ENCODE measurements at regions not wholly inside any gene's neighbourhood (a gene's known extent, or its start where the extent isn't known, plus 50 kb on each side); places are given as distances from the start of the nearest gene placed in this dataset.

GRCh38 chr5:125254267-125254666, 507.8 kb upstream of the ZNF608 start:
- Histone ChIP-seq H3K9me3 (replicated peaks) (peaks cover 12% of the 10 kb centered on the region), H3K4me3 (no peak overlapping the region), H3K27ac (no peak overlapping the region), H3K27me3 (replicated peaks) (no peaks in the 10 kb centered on the region), H3K36me3 (no peaks in the 10 kb centered on the region), H3K4me1 (replicated peaks) (no peaks in the 10 kb centered on the region)
- no peak for DNase-seq (ENCODE audit: low read depth in 1 of 2, low spot score in 2 of 2)

DNA sequence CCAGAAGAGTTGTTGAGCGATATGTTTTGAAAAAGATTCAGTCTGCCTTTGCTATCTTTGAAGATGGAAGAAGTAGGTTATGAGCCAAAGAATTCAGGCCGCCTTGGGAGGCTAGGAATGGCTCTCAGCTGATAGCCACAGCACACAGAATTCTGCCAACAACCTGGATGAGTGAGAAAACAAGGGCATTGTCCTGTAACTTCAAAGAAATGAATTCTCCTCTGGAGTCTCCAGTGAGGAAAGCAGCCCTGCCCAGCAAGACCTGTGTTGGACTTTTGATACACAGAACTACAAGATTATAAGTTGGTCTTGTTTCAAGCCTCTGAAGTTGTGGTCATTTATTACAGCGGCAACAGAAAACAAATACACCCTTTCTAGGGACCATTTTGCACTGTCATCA, 509.9 kb upstream of the ZNF608 start:
- Histone ChIP-seq H3K4me1 (replicated peaks) (no peaks in the 10 kb centered on the region), H3K36me3 (no peaks in the 10 kb centered on the region), H3K27ac (no peak overlapping the region), H3K27me3 (replicated peaks) (no peaks in the 10 kb centered on the region), H3K9me3 (replicated peaks) (peaks cover 12% of the 10 kb centered on the region), H3K4me3 (no peak overlapping the region)
- DNase-seq (ENCODE audit: low read depth in 1 of 2, low spot score in 2 of 2), result no peak

GRCh38 chr5:125257057-125257972, 510.9 kb upstream of the ZNF608 start:
- peaks cover 12% of the 10 kb centered on the region for H3K9me3 ChIP-seq (replicated peaks)
- H3K27me3 ChIP-seq (replicated peaks), result no peaks in the 10 kb centered on the region
- no peak overlapping the region for H3K4me3 ChIP-seq
- DNase-seq (ENCODE audit: low read depth in 1 of 2, low spot score in 2 of 2), result no peak
- no peaks in the 10 kb centered on the region for H3K4me1 ChIP-seq (replicated peaks)
- no peak overlapping the region for H3K27ac ChIP-seq
- no peaks in the 10 kb centered on the region for H3K36me3 ChIP-seq

DNA sequence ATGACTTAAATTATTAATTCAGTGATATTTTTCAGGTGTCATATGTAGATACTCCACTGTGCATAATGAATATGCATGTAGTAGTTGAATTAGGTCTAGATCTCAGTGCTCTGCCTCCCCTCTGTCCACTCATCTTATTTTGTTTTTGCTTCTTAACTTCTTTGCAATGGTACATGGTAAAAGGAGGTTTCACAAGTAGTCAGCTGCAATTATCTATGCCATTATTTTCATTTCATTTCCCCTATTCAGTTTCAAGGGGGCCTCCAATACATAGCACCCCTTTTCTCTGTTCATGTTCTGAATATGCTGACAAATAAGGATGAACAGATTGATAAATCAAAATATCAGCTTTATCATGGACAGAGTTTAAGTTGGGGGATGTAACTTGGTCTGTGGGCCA, 511.6 kb upstream of the ZNF608 start:
- no peak overlapping the region for H3K27ac ChIP-seq
- DNase-seq (ENCODE audit: low read depth in 1 of 2, low spot score in 2 of 2), result no peak
- H3K9me3 ChIP-seq (replicated peaks), result peaks cover 12% of the 10 kb centered on the region
- peaks cover 5% of the 10 kb centered on the region for H3K4me1 ChIP-seq (replicated peaks)
- no peaks in the 10 kb centered on the region for H3K36me3 ChIP-seq
- no peaks in the 10 kb centered on the region for H3K27me3 ChIP-seq (replicated peaks)
- H3K4me3 ChIP-seq, result no peak overlapping the region

DNA sequence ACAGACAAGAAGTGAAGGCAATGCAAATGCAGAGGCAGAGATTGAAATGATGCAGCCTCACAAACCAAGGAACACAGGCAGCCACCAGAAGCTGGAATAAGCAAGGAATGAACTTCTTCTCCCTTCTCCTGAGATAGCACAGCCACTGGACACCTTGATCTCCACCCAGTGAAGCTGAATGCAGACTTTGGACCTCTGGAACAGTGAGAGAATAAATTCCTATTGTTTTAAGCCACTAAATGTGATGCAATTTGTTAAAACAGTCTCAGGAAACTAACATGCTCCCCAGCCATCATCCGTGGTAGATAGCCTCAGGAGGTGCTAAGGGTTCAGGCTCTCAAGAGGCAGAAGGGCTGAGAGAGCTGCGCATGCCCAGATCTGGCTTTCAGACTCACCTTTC, 512.2 kb upstream of the ZNF608 start:
- peaks cover 11% of the 10 kb centered on the region for H3K9me3 ChIP-seq (replicated peaks)
- H3K27me3 ChIP-seq (replicated peaks), result no peaks in the 10 kb centered on the region
- no peak overlapping the region for H3K4me3 ChIP-seq
- no peaks in the 10 kb centered on the region for H3K36me3 ChIP-seq
- H3K27ac ChIP-seq, result no peak overlapping the region
- no peak for DNase-seq (ENCODE audit: low read depth in 1 of 2, low spot score in 2 of 2)
- peaks cover 12% of the 10 kb centered on the region for H3K4me1 ChIP-seq (replicated peaks)

DNA sequence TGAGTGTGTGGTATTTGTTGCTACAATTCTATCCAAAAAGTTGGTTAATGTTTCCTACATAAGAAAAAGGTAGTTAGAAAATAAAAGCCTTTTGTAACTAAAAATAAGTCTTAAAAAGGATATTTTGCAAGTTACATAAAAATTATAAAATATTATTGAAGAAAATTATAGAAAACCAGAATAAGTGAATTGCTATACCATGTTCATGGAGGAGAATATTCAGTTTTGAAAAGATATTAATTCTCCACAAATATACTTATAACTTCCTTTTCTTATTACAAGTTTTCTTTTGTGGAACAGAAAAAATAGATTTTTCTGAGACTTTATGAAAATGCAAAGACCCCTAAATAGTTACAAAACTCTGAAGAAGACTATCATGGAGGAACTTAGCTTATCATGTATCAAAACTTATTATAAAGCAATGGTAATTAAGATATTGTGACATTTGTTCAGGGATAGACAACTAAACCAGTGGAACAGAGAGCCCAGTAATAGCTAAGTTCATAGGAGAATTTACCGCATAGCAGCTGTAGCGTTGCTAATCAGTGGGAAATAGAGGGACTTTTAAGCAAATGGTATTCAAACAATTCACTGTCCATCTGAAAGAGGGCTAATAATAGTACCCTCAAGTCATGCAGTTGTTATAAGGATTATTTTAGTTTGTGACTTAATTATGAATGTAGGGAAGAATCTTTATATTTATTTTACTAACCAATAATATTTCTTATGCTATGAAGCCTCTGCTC, 515.2 kb upstream of the ZNF608 start:
- no peaks in the 10 kb centered on the region for H3K9me3 ChIP-seq (replicated peaks)
- H3K27ac ChIP-seq, result no peak overlapping the region
- no peaks in the 10 kb centered on the region for H3K36me3 ChIP-seq
- no peaks in the 10 kb centered on the region for H3K27me3 ChIP-seq (replicated peaks)
- no peak overlapping the region for H3K4me3 ChIP-seq
- DNase-seq (ENCODE audit: low read depth in 1 of 2, low spot score in 2 of 2), result no peak
- H3K4me1 ChIP-seq (replicated peaks), result peaks cover 13% of the 10 kb centered on the region

DNA sequence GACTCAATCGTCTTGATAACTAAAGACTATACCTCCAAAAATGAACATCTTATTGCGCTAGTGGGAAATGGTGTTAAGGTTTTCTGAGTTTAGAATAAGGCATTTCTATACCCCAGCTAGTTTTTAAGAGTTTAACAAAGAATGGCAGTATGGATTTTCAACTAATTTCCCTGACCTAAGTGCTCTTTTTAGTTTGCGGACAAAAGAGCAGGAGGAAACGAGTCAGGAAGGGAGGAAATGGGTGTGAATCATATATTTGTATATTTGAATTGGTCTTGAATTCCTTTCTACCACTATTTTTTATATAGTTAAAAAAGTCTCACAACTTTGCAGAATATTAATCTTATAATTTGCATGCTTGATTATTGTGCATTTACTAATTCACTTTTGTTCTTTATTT, 516.3 kb upstream of the ZNF608 start:
- Histone ChIP-seq H3K27ac (peak overlapping the region; percentile 20), H3K36me3 (no peaks in the 10 kb centered on the region), H3K4me3 (no peak overlapping the region), H3K9me3 (replicated peaks) (no peaks in the 10 kb centered on the region), H3K4me1 (replicated peaks) (peaks cover 17% of the 10 kb centered on the region), H3K27me3 (replicated peaks) (no peaks in the 10 kb centered on the region)
- no peak for DNase-seq (ENCODE audit: low read depth in 1 of 2, low spot score in 2 of 2)

- DNase-seq (ENCODE audit: low read depth in 1 of 2, low spot score in 2 of 2), result no peak
- no peaks in the 10 kb centered on the region for H3K36me3 ChIP-seq
- no peak overlapping the region for H3K4me3 ChIP-seq
- peak overlapping the region; percentile 1; the same call in 1 of the 2 replicates for H3K27ac ChIP-seq
- H3K27me3 ChIP-seq (replicated peaks), result no peaks in the 10 kb centered on the region
- H3K9me3 ChIP-seq (replicated peaks), result no peaks in the 10 kb centered on the region
- peaks cover 21% of the 10 kb centered on the region for H3K4me1 ChIP-seq (replicated peaks)
Measured at GRCh38 chr5:125263356-125263755, 516.9 kb upstream of the ZNF608 start.

DNA sequence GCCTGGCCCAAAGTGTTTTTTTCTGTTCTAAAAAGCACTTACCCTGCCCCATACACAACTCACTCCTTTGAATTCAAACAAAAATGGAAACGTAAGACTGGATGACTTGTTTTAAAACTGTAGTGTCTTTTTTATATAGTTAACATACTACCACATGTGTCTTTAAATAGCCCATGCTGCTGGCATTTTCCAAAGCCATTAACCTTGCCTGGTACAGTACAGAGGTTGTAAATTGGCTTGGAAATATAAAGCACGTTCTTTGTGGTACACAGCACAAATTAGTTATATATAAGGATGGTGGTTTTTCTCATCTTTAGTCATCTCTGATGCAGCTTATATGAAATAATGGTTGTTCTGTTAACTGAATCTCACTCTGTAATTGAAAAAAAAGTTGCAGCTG, 519.7 kb upstream of the ZNF608 start:
- DNase-seq (ENCODE audit: low read depth in 1 of 2, low spot score in 2 of 2), result no peak
- H3K9me3 ChIP-seq (replicated peaks), result no peaks in the 10 kb centered on the region
- H3K27ac ChIP-seq, result no peak overlapping the region

GRCh38 chr5:125267636-125268248, 521.3 kb upstream of the ZNF608 start:
- H3K36me3 ChIP-seq, result no peaks in the 10 kb centered on the region
- no peaks in the 10 kb centered on the region for H3K9me3 ChIP-seq (replicated peaks)
- H3K4me1 ChIP-seq (replicated peaks), result peaks cover 18% of the 10 kb centered on the region
- H3K4me3 ChIP-seq, result no peak overlapping the region
- no peak overlapping the region for H3K27ac ChIP-seq
- DNase-seq (ENCODE audit: low read depth in 1 of 2, low spot score in 2 of 2), result no peak
- no peaks in the 10 kb centered on the region for H3K27me3 ChIP-seq (replicated peaks)

More for the DNA sequence above, 519.7 kb upstream of the ZNF608 start:
- Histone ChIP-seq H3K36me3 (no peaks in the 10 kb centered on the region), H3K4me1 (replicated peaks) (peaks cover 21% of the 10 kb centered on the region), H3K27me3 (replicated peaks) (no peaks in the 10 kb centered on the region), H3K4me3 (no peak overlapping the region)

GRCh38 chr5:125269926-125270325, 523.5 kb upstream of the ZNF608 start:
- no peaks in the 10 kb centered on the region for H3K9me3 ChIP-seq (replicated peaks)
- no peaks in the 10 kb centered on the region for H3K27me3 ChIP-seq (replicated peaks)
- no peak overlapping the region for H3K4me3 ChIP-seq
- no peak for DNase-seq (ENCODE audit: low read depth in 1 of 2, low spot score in 2 of 2)
- no peak overlapping the region for H3K27ac ChIP-seq
- H3K4me1 ChIP-seq (replicated peaks), result peaks cover 19% of the 10 kb centered on the region
- no peaks in the 10 kb centered on the region for H3K36me3 ChIP-seq

GRCh38 chr5:125272357-125272756, 525.9 kb upstream of the ZNF608 start:
- no peak overlapping the region for H3K27ac ChIP-seq
- DNase-seq (ENCODE audit: low read depth in 1 of 2, low spot score in 2 of 2), result no peak
- H3K9me3 ChIP-seq (replicated peaks), result peaks cover 7% of the 10 kb centered on the region
- no peaks in the 10 kb centered on the region for H3K27me3 ChIP-seq (replicated peaks)
- peaks cover 42% of the 10 kb centered on the region for H3K4me1 ChIP-seq (replicated peaks)
- H3K36me3 ChIP-seq, result no peaks in the 10 kb centered on the region
- H3K4me3 ChIP-seq, result no peak overlapping the region

DNA sequence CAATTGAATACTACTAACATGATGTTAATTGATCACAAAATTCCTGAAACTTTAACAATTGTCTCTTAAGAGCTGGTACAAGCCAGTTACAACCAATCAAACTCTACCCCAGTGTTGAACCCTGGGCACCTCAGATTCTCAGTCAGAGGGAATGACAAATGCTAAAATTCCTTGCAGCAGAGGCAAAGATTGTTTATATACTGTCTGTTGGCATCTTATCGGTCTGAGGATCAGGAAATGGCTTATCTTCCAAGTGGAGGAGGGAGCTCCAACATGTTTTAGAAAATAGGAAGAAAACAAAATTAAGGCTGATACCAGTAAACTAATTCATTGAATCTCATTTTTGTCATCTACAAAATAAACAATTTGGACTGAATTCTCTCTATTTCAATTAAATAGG, 527.8 kb upstream of the ZNF608 start:
- Histone ChIP-seq H3K27me3 (replicated peaks) (no peaks in the 10 kb centered on the region), H3K27ac (no peak overlapping the region), H3K36me3 (no peaks in the 10 kb centered on the region), H3K4me1 (replicated peaks) (peaks cover 52% of the 10 kb centered on the region), H3K4me3 (no peak overlapping the region), H3K9me3 (replicated peaks) (peaks cover 7% of the 10 kb centered on the region)
- DNase-seq (ENCODE audit: low read depth in 1 of 2, low spot score in 2 of 2), result no peak

All from SJSA1 (cell line).